CD4-positive, alpha-beta T cell (primary cell): ENCODE measurements at regions not wholly inside any gene's neighbourhood (a gene's known extent, or its start where the extent isn't known, plus 50 kb on each side); places are given as distances from the start of the nearest gene placed in this dataset.

Experiments used
- ATAC-seq: fragments of 200-7000 bp; cut with Tn5 transposase; one replicate; pipeline ENCODE4 v1.10.0; 2022; ENCODE audit warnings: mild to moderate bottlenecking; ENCODE audit not compliant: poor library complexity
- CTCF ChIA-PET: fragments of 350-600 bp; sonication (Branson Sonifier 250); formaldehyde crosslinking; loops from one replicate; lab custom pipeline; 2021; ENCODE audit warnings: antibody characterized with exemption, inconsistent platforms; lab: Charles Lee
- POLR2A ChIA-PET: fragments of 350-600 bp; sonication (Branson Sonifier 250); formaldehyde crosslinking; loops from one replicate; lab custom pipeline; 2021; ENCODE audit warnings: antibody characterized with exemption, inconsistent platforms; lab: Charles Lee
- DNase-seq, 14 experiments: peaks; one replicate each; pipeline ENCODE4 v3.0.0-alpha.2; 2013 to 2020; ENCODE audit warnings: mixed read lengths in 2 of 14
- H3K27ac ChIP-seq, 2 donors: one replicate each; pipeline versions ENCODE4 v1.5.1 to v1.7.0; 2013; ENCODE audit warnings: low read length in 2 of 2, low read depth in 1 of 2, mild to moderate bottlenecking in 1 of 2
- H3K27me3 ChIP-seq, 2 experiments: 1 replicate in 1 of 2; 2 replicates in 1 of 2; pipeline versions ENCODE4 v1.6.1 to v1.7.0; 2013; ENCODE audit warnings: low read length in 2 of 2, control low read depth in 1 of 2, mild to moderate bottlenecking in 1 of 2, moderate library complexity in 1 of 2; ENCODE audit not compliant: insufficient read depth in 2 of 2, control insufficient read depth in 1 of 2
- H3K36me3 ChIP-seq: one replicate; pipeline ENCODE4 v1.6.1; 2013; ENCODE audit warnings: low read length, control low read depth; ENCODE audit not compliant: insufficient read depth
- H3K4me1 ChIP-seq: one replicate; pipeline ENCODE4 v1.6.1; 2013; ENCODE audit warnings: low read length, control low read depth; ENCODE audit not compliant: insufficient read depth
- H3K4me3 ChIP-seq: one replicate; pipeline ENCODE4 v1.5.1; 2013; ENCODE audit warnings: mild to moderate bottlenecking, low read length, moderate library complexity
- H3K9me3 ChIP-seq, 2 experiments: 1 replicate in 1 of 2; 2 replicates in 1 of 2; pipeline versions ENCODE4 v1.6.1 to v1.7.0; 2013; ENCODE audit warnings: low read length in 2 of 2, mild to moderate bottlenecking in 2 of 2, control low read depth in 1 of 2, moderate library complexity in 1 of 2; ENCODE audit not compliant: control insufficient read depth in 1 of 2, insufficient read depth in 1 of 2
- H3K27ac Mint-ChIP-seq: one replicate; pipeline ENCODE4 v1.8.0; 2020; ENCODE audit warnings: mixed read lengths
- H3K27me3 Mint-ChIP-seq: one replicate; pipeline ENCODE4 v1.8.0; 2021; ENCODE audit warnings: mixed read lengths
- H3K36me3 Mint-ChIP-seq: one replicate; pipeline ENCODE4 v1.8.0; 2021; ENCODE audit warnings: low read depth, mixed read lengths
- H3K4me1 Mint-ChIP-seq: one replicate; pipeline ENCODE4 v1.8.0; 2021; ENCODE audit warnings: low read depth, mixed read lengths
- H3K4me3 Mint-ChIP-seq: one replicate; pipeline ENCODE4 v1.8.0; 2020; ENCODE audit warnings: mild to moderate bottlenecking, mixed read lengths
- H3K9me3 Mint-ChIP-seq: one replicate; pipeline ENCODE4 v1.8.0; 2020; ENCODE audit warnings: mixed read lengths
- CTCF ChIP-seq: fragments of 200-600 bp; IDR thresholded peaks from one replicate; pipeline ENCODE4 v1.8.0; 2022; ENCODE audit warnings: antibody characterized with exemption, mild to moderate bottlenecking
- intact Hi-C, 2 experiments: fragments of 100-400 bp; cut with DNase I in 1 of 2; cut with micrococcal nuclease in 1 of 2; formaldehyde crosslinking; loops; one replicate each; pipeline versions ENCODE4 v1.15.1 to v1.9.0; 2023 to 2025; cut with DNase I, micrococcal nuclease

- H3K27ac Mint-ChIP-seq: no peak overlapping the region
- Histone ChIP-seq H3K27me3 (no peaks in the 10 kb centered on the region), H3K36me3 (no peaks in the 10 kb centered on the region), H3K4me1 (no peaks in the 10 kb centered on the region), H3K4me3 (no peak overlapping the region), H3K27ac (no peak overlapping the region), H3K9me3 (no peaks in the 10 kb centered on the region)
- intact Hi-C loops: no loop called here
- H3K4me1 Mint-ChIP-seq: no peaks in the 10 kb centered on the region
- ATAC-seq: no peak
- no peaks in the 10 kb centered on the region for H3K9me3 Mint-ChIP-seq
- H3K4me3 Mint-ChIP-seq: no peak overlapping the region
- no peak for TF ChIP-seq CTCF
- ChIA-PET CTCF (no interaction called here), POLR2A (no interaction called here)
- no peaks in the 10 kb centered on the region for H3K36me3 Mint-ChIP-seq
- no peak for DNase-seq
- no peaks in the 10 kb centered on the region for H3K27me3 Mint-ChIP-seq
Observed at GRCh38 chr3:181613813-181614212, 97.9 kb upstream of the SOX2 start.

GRCh38 chr3:181613191-181613590 lies 98.5 kb upstream of the SOX2 start:
- DNase-seq: no peak
- no peak overlapping the region for H3K27ac ChIP-seq
- Mint-ChIP-seq H3K4me1 (no peaks in the 10 kb centered on the region), H3K4me3 (no peak overlapping the region), H3K27ac (no peak overlapping the region), H3K36me3 (no peaks in the 10 kb centered on the region), H3K27me3 (no peaks in the 10 kb centered on the region), H3K9me3 (no peaks in the 10 kb centered on the region)
- ChIA-PET POLR2A (no interaction called here), CTCF (no interaction called here)
- intact Hi-C loops: no loop called here
- no peak overlapping the region for H3K4me3 ChIP-seq
- H3K27me3 ChIP-seq: no peaks in the 10 kb centered on the region
- H3K9me3 ChIP-seq: no peaks in the 10 kb centered on the region
- no peaks in the 10 kb centered on the region for H3K36me3 ChIP-seq
- TF ChIP-seq CTCF: no peak
- ATAC-seq: no peak
- no peaks in the 10 kb centered on the region for H3K4me1 ChIP-seq

DNA sequence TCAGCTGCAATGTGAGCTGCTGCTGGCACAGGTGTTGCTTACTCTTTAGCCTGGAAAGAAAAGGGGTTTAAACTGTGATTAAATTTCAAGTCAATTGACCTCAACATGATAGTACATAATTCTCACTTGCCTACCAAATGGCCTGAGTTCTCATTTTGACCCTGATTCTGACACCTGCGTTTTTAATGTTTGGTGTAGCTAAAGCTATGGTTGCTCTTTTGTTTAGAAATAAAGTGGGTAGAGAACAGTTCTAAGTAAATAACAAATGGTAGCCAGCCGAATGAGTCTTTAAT lies 100.8 kb upstream of the SOX2 start:
- DNase-seq: no peak
- Histone ChIP-seq H3K36me3 (no peaks in the 10 kb centered on the region), H3K27ac (no peak overlapping the region), H3K4me3 (no peak overlapping the region), H3K27me3 (no peaks in the 10 kb centered on the region), H3K4me1 (no peaks in the 10 kb centered on the region), H3K9me3 (no peaks in the 10 kb centered on the region)
- ATAC-seq: no peak
- peaks cover 1% of the 10 kb centered on the region for H3K9me3 Mint-ChIP-seq
- H3K4me3 Mint-ChIP-seq: no peak overlapping the region
- CTCF ChIA-PET: no interaction called here
- no peaks in the 10 kb centered on the region for H3K27me3 Mint-ChIP-seq
- H3K4me1 Mint-ChIP-seq: no peaks in the 10 kb centered on the region
- TF ChIP-seq CTCF: no peak
- H3K36me3 Mint-ChIP-seq: no peaks in the 10 kb centered on the region
- POLR2A ChIA-PET: no interaction called here
- intact Hi-C loops: no loop called here
- H3K27ac Mint-ChIP-seq: no peak overlapping the region
